Liver (tissue), 8 donors: ENCODE measurements at regions not wholly inside any gene's neighbourhood (a gene's known extent, or its start where the extent isn't known, plus 50 kb on each side); places are given as distances from the start of the nearest gene placed in this dataset.

Experiments
- DNase-seq: peaks from one replicate; pipeline ENCODE4 v3.0.0-alpha.2; 2017; ENCODE audit warnings: low spot score
- H3K27ac ChIP-seq, 2 donors: one replicate each; pipeline ENCODE4 v1.7.0; 2013; ENCODE audit warnings: inconsistent platforms in 2 of 2, low read length in 2 of 2, control low read depth in 1 of 2, low read depth in 1 of 2, mild to moderate bottlenecking in 1 of 2
- H3K27me3 ChIP-seq, 4 donors: one replicate each; pipeline versions ENCODE4 v1.6.1 to v1.7.0; 2013; ENCODE audit warnings: low read length in 3 of 4, inconsistent platforms in 1 of 4, mild to moderate bottlenecking in 1 of 4, moderate library complexity in 1 of 4; ENCODE audit not compliant: control insufficient read depth in 4 of 4, insufficient read depth in 4 of 4
- H3K36me3 ChIP-seq, 4 donors: one replicate each; pipeline versions ENCODE4 v1.6.1 to v1.7.0; 2013; ENCODE audit warnings: low read length in 3 of 4, mild to moderate bottlenecking in 3 of 4, low read depth in 1 of 4, moderate library complexity in 1 of 4; ENCODE audit not compliant: control insufficient read depth in 4 of 4, insufficient read depth in 3 of 4
- H3K4me1 ChIP-seq, 4 donors: one replicate each; pipeline versions ENCODE4 v1.6.1 to v1.7.0; 2013; ENCODE audit warnings: low read length in 3 of 4, mild to moderate bottlenecking in 3 of 4, moderate library complexity in 1 of 4; ENCODE audit not compliant: control insufficient read depth in 4 of 4, insufficient read depth in 4 of 4
- H3K4me3 ChIP-seq, 3 donors: one replicate each; pipeline versions ENCODE4 v1.6.1 to v1.7.0; 2013; ENCODE audit warnings: low read length in 3 of 3, control low read depth in 1 of 3, low read depth in 1 of 3, mild to moderate bottlenecking in 1 of 3
- H3K9ac ChIP-seq, 2 donors: one replicate each; pipeline ENCODE4 v1.7.0; 2013; ENCODE audit warnings: low read length in 2 of 2, mild to moderate bottlenecking in 2 of 2, moderate library complexity in 2 of 2, control low read depth in 1 of 2, low read depth in 1 of 2
- H3K9me3 ChIP-seq, 4 donors: one replicate each; pipeline versions ENCODE4 v1.6.1 to v1.7.0; 2013; ENCODE audit warnings: low read length in 3 of 4; ENCODE audit not compliant: control insufficient read depth in 4 of 4
- ATF3 ChIP-seq: IDR thresholded peaks from 2 replicates; pipeline ENCODE4 v1.6.1; 2016; ENCODE audit warnings: antibody characterized with exemption
- CTCF ChIP-seq: fragments of 150-350 bp; IDR thresholded peaks from 2 replicates; pipeline ENCODE4 v1.5.1; 2017; ENCODE audit warnings: improper control_type of control experiment, low read depth, low read length; ENCODE audit not compliant: missing input control
- EGR1 ChIP-seq, 2 donors: IDR thresholded peaks; 2 replicates each; pipeline ENCODE4 v1.6.1; 2016 to 2018; ENCODE audit warnings: antibody characterized with exemption in 2 of 2, low read depth in 2 of 2
- FOXA1 ChIP-seq: IDR thresholded peaks from 2 replicates; pipeline ENCODE4 v1.6.1; 2016; ENCODE audit warnings: antibody characterized with exemption
- FOXA2 ChIP-seq: IDR thresholded peaks from 2 replicates; pipeline ENCODE4 v1.6.1; 2016; ENCODE audit warnings: antibody characterized with exemption
- HNF4A ChIP-seq, 2 donors: conservative IDR thresholded peaks; 2 replicates each; pipeline ENCODE4 v1.6.1; 2016; ENCODE audit warnings: antibody characterized with exemption in 2 of 2, mild to moderate bottlenecking in 2 of 2
- HNF4G ChIP-seq: IDR thresholded peaks from 2 replicates; pipeline ENCODE4 v1.6.1; 2016; ENCODE audit warnings: antibody characterized with exemption
- JUND ChIP-seq, 2 donors: IDR thresholded peaks; 2 replicates each; pipeline ENCODE4 v1.6.1; 2016; ENCODE audit warnings: antibody characterized with exemption in 2 of 2
- MAX ChIP-seq: IDR thresholded peaks from 2 replicates; pipeline ENCODE4 v1.6.1; 2016; ENCODE audit warnings: antibody characterized with exemption
- NR2F2 ChIP-seq: IDR thresholded peaks from 2 replicates; pipeline ENCODE4 v1.6.1; 2016; ENCODE audit warnings: antibody characterized with exemption
- RAD21 ChIP-seq, 2 donors: IDR thresholded peaks; 2 replicates each; pipeline ENCODE4 v1.6.1; 2016; ENCODE audit warnings: antibody characterized with exemption in 2 of 2, mild to moderate bottlenecking in 2 of 2
- REST ChIP-seq: IDR thresholded peaks from 2 replicates; pipeline ENCODE4 v1.6.1; 2016; ENCODE audit warnings: antibody characterized with exemption, mild to moderate bottlenecking
- RXRA ChIP-seq, 2 donors: IDR thresholded peaks; 2 replicates each; pipeline ENCODE4 v1.6.1; 2017 to 2018; ENCODE audit warnings: antibody characterized with exemption in 2 of 2, mild to moderate bottlenecking in 1 of 2
- SP1 ChIP-seq: IDR thresholded peaks from 2 replicates; pipeline ENCODE4 v1.6.1; 2018; ENCODE audit warnings: antibody characterized with exemption, mild to moderate bottlenecking
- TAF1 ChIP-seq: conservative IDR thresholded peaks from 2 replicates; pipeline ENCODE4 v1.6.1; 2016; ENCODE audit warnings: antibody characterized with exemption, mild to moderate bottlenecking
- YY1 ChIP-seq: IDR thresholded peaks from 2 replicates; pipeline ENCODE4 v1.6.1; 2016; ENCODE audit warnings: antibody characterized with exemption, mild to moderate bottlenecking
- ZBTB33 ChIP-seq: IDR thresholded peaks from 2 replicates; pipeline ENCODE4 v1.6.1; 2016; ENCODE audit warnings: antibody characterized with exemption
- WGBS: extraction: QIAGEN DNeasy Blood & Tissue Kit; methylation state at CpG from one replicate; pipeline ENCODE4 v1.1.7; 2013; 5-methylcytosine and 5-hydroxymethylcytosine counted together
- donor health status: healthy.
- donor health status: healthy.
- donor health status: healthy.
- donor health status: healthy.
- donor health status: healthy.

GRCh38 chr2:56047136-56047535, 123.6 kb upstream of the EFEMP1 start (continued):
- TF ChIP-seq CTCF: no peak
- no peak for TF ChIP-seq JUND (IDR thresholded peaks at IDR 0.05)
- TF ChIP-seq ATF3: no peak
- TF ChIP-seq YY1: no peak
- no peak for TF ChIP-seq NR2F2
- TF ChIP-seq FOXA2: no peak
- no peak for TF ChIP-seq HNF4G
- no peak for TF ChIP-seq TAF1
- no peak for TF ChIP-seq MAX
- TF ChIP-seq HNF4A (conservative IDR thresholded peaks at IDR 0.05): no peak
- no peak for TF ChIP-seq RXRA (IDR thresholded peaks at IDR 0.05)
- no peak for TF ChIP-seq RAD21 (IDR thresholded peaks at IDR 0.05)
- TF ChIP-seq EGR1 (IDR thresholded peaks at IDR 0.05; ENCODE audit: low read depth in 2 of 2): no peak

GRCh38 chr2:56049233-56049845, 125.8 kb upstream of the EFEMP1 start:
- Histone ChIP-seq H3K27ac (no peak overlapping the region), H3K9me3 (no peaks in the 10 kb centered on the region), H3K4me3 (no peak overlapping the region), H3K27me3 (peaks cover 0 to 2% (median 0%) of the 10 kb centered on the region in 4 donors), H3K4me1 (no peaks in the 10 kb centered on the region), H3K36me3 (no peaks in the 10 kb centered on the region), H3K9ac (no peak overlapping the region)
- TF ChIP-seq RXRA (IDR thresholded peaks at IDR 0.05) (no peak), FOXA1 (no peak), HNF4A (conservative IDR thresholded peaks at IDR 0.05) (no peak), CTCF (no peak), ZBTB33 (no peak), FOXA2 (no peak), SP1 (no peak), NR2F2 (no peak), REST (no peak), TAF1 (no peak), HNF4G (no peak)
- WGBS: 60% methylated on average over 10 of the region's 10 CpGs
- DNase-seq: no peak
